ENCODE measurements at regions not wholly inside any gene's neighbourhood (a gene's known extent, or its start where the extent isn't known, plus 50 kb on each side); places are given as distances from the start of the nearest gene placed in this dataset.
"Not testable (repeated sequence)": the region's sequence is repeated elsewhere in the genome, so short reads cannot be mapped to it uniquely, and the experiment has no call there.

- DNase-seq (ENCODE audit: low spot score), result no peak
Measured at GRCh38 chr7:118418433-118418832, 193.9 kb downstream of the ANKRD7 start.

DNA sequence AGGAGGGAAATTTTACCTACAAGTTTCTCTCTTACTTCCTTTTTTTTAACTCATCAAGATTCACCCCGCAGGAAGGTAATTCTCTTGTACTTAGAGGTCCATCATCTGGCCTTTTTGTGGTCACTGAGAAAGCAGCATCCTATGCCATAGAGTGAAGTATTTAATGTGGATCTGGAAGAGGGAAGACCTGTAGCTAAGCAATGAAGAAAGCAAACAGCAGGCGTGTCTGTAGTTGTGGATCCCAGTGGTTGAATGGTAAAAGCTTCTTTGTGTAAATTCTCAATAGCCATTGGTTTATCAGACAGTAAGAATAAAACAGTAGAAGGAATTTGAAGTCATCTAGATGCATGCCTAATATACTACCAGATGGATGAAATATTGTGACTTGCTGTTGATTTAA lies 196.4 kb downstream of the ANKRD7 start:
- no peak for DNase-seq (ENCODE audit: low spot score)

- no peak for DNase-seq (ENCODE audit: low spot score)
Measured at GRCh38 chr7:118429141-118429540, 204.6 kb downstream of the ANKRD7 start.

- DNase-seq (ENCODE audit: low spot score), result no peak
Measured at GRCh38 chr7:118436663-118437062, 212.2 kb downstream of the ANKRD7 start.

DNA sequence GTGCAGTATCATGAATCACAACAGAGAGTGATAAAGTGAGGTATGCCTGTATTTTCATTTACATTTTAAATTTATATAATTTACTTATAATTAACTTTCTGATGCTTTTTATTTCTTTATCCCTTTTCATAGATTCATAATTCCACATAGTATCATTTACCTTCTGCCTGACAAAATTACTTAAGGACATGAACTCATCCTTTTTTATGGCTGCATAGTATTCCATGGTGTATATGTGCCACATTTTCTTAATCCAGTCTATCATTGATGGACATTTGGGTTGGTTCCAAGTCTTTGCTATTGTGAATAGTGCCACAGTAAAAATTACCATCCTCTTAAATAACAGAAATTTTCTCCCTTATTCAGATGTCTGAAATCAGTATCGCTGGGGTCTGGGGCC lies 224.5 kb downstream of the ANKRD7 start:
- DNase-seq (ENCODE audit: low spot score), result not testable (repeated sequence)

GRCh38 chr7:118449797-118450567 lies 225.5 kb downstream of the ANKRD7 start:
- DNase-seq (ENCODE audit: low spot score), result no peak

- DNase-seq (ENCODE audit: low spot score), result no peak
Measured at GRCh38 chr7:118452128-118452527, 227.6 kb downstream of the ANKRD7 start.

DNA sequence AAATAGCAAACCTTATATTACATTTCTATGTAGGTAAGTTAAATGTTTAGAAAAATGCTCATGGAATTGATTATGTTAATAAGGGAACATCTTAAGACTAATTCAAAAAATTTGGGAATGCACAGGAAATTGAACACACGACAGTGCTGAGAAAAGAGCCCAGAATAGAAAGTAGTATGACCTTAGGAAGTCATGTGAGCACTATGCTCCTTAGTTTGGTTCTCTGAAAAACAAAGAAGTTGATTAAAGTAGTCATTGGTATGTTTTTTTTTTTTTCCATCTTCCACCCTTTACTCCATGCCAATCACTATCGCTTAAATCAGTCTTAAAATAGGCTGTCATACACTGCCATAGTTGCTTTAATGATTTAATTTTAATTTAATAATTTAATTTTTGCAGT lies 242.9 kb downstream of the ANKRD7 start:
- DNase-seq (ENCODE audit: low spot score), result no peak

DNA sequence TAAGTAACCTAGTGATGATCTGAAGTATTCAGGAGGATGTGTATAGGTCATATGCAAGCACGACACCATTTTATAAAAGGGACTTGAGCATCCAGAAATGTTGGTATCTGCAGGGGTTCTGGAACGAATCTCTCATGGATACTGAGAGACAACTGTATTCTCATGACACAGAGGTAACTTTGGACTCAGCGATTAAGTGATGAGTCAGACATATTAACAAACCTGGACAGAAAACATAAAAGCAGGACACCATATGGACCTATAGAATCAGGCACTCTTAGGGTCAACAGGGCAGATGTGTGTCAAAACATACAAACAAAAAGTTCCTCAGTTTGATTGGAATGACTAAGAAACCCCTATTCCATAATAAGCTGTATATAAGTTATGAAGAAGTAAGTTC lies 248.1 kb downstream of the ANKRD7 start:
- DNase-seq (ENCODE audit: low spot score), result no peak

DNA sequence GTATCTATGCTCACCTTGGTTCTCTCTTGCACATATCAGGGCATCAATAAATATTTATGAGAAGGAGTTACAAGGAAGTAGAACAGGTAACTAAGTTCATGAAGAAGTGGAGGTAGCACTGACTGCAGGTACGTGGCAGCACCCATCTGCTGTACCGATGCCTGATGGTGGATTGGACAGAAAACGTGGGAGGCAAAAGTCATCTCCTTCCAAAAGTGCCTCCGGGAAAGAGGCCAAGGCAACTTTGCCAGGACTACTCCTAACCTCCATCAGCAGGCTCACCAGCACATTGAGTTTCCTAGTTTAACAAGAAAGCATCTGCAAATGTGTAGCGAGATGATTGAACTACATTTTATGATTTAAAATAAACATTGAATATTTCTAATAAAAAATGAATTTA lies 248.8 kb downstream of the ANKRD7 start:
- DNase-seq (ENCODE audit: low spot score), result no peak

- no peak for DNase-seq (ENCODE audit: low spot score)
Measured at GRCh38 chr7:118476036-118476435, 251.5 kb downstream of the ANKRD7 start.

DNA sequence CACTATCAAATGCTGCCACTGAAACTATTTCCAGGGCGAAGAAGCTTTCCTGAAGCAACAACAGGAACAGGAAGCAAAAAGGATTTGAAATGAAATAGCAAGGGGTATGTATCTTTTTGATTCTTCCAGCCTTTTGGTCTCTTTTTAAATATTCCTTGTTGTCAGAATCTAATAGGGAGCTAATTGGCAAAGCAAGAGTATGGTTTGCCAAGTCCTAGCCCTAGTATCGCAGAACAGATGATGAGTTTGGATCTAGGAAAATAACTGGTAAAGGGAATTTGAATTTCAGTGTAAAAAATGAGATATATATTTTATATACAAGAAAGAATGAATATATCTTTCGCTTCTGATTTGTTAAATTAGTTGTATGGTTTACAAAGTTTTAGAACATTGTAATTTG lies 252.5 kb downstream of the ANKRD7 start:
- DNase-seq (ENCODE audit: low spot score), result no peak

DNA sequence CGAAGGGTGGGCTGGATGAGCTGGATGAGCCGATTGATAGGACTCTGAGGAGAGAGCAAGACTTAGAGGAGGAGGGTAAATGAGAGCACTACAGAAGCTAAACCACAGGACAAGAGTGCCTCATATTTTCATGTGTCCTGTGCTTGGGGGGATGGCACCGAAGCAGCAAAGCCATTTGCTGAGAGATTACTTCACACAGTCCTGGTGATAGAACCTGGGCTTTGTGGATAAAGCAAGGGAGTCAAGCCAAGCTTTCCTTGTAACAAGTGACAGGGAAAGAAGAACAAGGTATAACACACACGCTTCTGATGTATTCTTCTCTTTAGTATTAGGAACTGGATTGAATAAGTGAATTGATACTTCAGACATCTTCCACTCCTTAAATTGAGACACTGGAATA lies 253.7 kb downstream of the ANKRD7 start:
- DNase-seq (ENCODE audit: low spot score), result no peak

DNA sequence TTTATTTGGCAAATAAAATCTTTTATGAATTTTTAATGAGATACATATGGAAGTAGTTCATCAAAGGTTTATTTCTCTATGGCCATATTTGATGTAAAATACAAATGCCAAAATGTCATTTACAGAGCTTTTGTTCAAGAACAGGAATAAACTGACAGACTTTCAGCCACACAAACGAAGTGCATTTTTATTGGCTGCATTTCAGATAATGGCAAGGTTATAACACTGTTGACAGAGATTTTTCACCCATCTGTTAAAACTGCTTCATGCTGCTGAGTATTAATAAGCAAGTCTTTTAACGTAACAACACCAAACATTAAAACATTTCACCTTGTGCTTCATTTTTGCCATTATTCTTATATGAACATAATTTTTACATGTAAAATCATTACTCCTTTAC lies 254.4 kb downstream of the ANKRD7 start:
- DNase-seq (ENCODE audit: low spot score), result no peak

GRCh38 chr7:118492466-118492865 lies 268.0 kb downstream of the ANKRD7 start:
- DNase-seq (ENCODE audit: low spot score), result no peak

DNA sequence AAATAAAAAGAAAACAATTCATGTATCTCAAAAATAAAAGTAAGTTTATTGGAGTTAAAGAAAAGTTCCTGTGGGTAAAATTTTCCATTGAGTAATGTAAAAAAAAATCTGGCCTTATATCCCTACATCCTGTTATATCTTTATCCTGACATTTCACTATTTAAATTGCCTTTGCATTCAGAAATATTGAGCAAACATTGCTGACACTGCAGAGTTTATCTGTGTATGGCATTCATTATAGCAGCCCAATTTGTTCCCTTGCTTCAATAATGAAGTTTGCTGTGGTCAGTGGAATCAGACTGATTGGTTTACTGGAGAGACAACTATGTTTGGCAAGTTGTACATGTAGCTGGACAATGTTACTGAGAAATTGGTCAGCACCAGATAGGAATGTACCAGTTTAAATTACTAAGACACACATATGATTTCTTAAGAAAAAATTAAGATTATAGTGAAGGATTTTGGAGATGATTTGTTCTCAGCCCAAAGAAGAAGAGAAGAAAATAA lies 271.7 kb downstream of the ANKRD7 start:
- DNase-seq (ENCODE audit: low spot score), result no peak

DNA sequence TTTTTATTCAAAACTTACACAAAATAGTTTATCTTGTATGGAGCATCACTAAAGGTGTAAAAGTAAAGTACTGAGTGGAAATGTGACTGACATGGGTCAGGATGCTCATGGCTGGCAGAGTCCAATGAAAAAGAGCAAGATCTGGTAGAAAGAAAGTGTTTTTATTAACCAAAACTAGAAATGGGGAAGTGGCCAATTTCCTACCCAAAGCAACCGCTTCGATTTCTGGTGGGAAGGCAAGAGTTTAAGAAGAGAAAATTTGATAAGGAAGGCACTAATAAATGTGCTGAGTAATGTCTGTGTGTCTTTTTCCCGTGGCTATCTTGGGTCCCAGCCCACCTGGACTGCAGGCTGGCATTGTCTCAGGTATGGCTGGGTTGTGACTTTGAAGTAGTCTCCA lies 277.7 kb downstream of the ANKRD7 start:
- DNase-seq (ENCODE audit: low spot score), result no peak

DNA sequence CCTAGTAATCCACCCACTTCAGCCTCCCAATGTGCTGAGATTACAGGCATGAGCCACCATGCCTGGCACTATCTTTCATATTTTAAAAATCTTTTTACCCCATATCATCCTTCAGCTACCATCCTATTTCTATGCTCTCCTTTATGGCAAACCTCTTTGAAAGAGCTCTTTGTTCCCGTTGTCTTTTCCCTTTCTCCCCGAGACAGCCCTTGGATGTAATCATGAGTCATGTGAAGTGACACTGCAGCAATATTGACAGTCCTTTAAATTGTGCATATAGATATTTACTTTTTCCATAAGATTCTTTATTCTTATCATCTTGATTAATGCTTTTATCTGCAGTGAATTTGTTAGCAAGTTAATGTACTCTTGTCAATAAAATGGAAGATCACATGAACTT lies 286.6 kb downstream of the ANKRD7 start:
- DNase-seq (ENCODE audit: low spot score), result no peak

GRCh38 chr7:118517275-118517674 lies 292.8 kb downstream of the ANKRD7 start:
- DNase-seq (ENCODE audit: low spot score), result no peak

GRCh38 chr7:118525020-118525419 lies 300.5 kb downstream of the ANKRD7 start:
- DNase-seq (ENCODE audit: low spot score), result no peak

- DNase-seq (ENCODE audit: low spot score), result no peak
Measured at GRCh38 chr7:118531566-118531965, 307.1 kb downstream of the ANKRD7 start.

- DNase-seq (ENCODE audit: low spot score), result no peak
Measured at GRCh38 chr7:118559207-118559606, 334.7 kb downstream of the ANKRD7 start.

DNA sequence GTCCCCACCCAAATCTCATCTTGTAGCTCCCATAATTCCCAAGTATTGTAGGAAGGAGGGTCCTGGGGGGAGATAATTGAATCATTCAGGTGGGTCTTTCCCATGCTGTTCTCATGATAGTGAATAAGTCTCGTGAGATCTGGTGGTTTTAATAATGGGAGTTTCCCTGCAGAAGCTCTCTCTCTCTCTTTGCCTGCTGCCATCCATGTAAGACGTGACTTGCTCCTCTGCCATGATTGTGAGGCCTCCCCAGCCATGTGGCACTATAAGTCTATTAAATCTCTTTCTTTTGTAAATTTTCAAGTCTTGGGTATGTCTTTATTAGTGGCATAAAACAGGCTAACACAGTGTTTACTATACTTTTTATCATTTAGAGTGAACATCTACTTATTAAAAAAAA lies 338.8 kb downstream of the ANKRD7 start:
- no peak for DNase-seq (ENCODE audit: low spot score)

DNA sequence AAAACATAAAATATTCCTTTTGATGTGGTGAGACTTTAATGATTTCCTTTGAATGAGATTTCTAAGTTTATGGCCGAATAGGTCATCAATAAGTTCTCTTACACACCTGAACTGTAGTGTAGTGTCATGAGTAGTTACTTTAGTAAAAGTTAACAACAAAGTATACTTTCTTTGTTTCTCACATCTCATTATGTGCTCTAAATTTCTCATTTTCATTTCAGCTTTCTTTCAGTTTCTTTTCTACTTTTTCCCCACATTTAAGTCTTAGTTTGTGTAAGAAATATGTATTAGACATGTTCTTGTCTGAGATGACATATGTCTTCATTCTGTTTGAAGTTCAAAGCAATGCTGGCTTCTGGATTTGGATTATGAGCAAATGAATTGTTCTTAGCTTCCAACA lies 348.1 kb downstream of the ANKRD7 start:
- DNase-seq (ENCODE audit: low spot score), result no peak

Data from CD4-positive, alpha-beta T cell treated with Interleukin-15 for 4 hours (primary cell).